ENCODE measurements at regions not wholly inside any gene's neighbourhood (a gene's known extent, or its start where the extent isn't known, plus 50 kb on each side); places are given as distances from the start of the nearest gene placed in this dataset.

- Histone ChIP-seq H3K9me3 (no peaks in the 10 kb centered on the region), H3K27me3 (no peaks in the 10 kb centered on the region), H3K27ac (no peak overlapping the region), H3K4me1 (no peaks in the 10 kb centered on the region), H3K4me3 (no peak overlapping the region), H3K36me3 (no peaks in the 10 kb centered on the region)
- intact Hi-C loops (cut with DNase I; ENCODE audit: low total_unique reads), result no loop called here
- no peak for TF ChIP-seq CTCF (IDR thresholded peaks at IDR 0.05)
- no peak for DNase-seq
Observed at GRCh38 chr5:68662804-68663307, 431.0 kb upstream of the SLC30A5 start.

- no peak overlapping the region for H3K27ac ChIP-seq
- no peaks in the 10 kb centered on the region for H3K27me3 ChIP-seq
- H3K4me3 ChIP-seq, result no peak overlapping the region
- no peak for DNase-seq
- H3K36me3 ChIP-seq, result no peaks in the 10 kb centered on the region
- no peak for TF ChIP-seq CTCF (IDR thresholded peaks at IDR 0.05)
- intact Hi-C loops (cut with DNase I; ENCODE audit: low total_unique reads), result no loop called here
- no peaks in the 10 kb centered on the region for H3K9me3 ChIP-seq
- H3K4me1 ChIP-seq, result no peaks in the 10 kb centered on the region
Observed at GRCh38 chr5:68669864-68670575, 423.8 kb upstream of the SLC30A5 start.

- no peak for DNase-seq
- TF ChIP-seq CTCF (IDR thresholded peaks at IDR 0.05), result no peak
- Histone ChIP-seq H3K9me3 (no peaks in the 10 kb centered on the region), H3K36me3 (no peaks in the 10 kb centered on the region), H3K4me1 (no peaks in the 10 kb centered on the region), H3K4me3 (no peak overlapping the region), H3K27me3 (no peaks in the 10 kb centered on the region), H3K27ac (no peak overlapping the region)
- intact Hi-C loops (cut with DNase I; ENCODE audit: low total_unique reads), result no loop called here
Observed at GRCh38 chr5:68673106-68673822, 420.6 kb upstream of the SLC30A5 start.

- TF ChIP-seq CTCF (IDR thresholded peaks at IDR 0.05), result no peak
Observed at GRCh38 chr5:68673823-68674180, 420.0 kb upstream of the SLC30A5 start.

GRCh38 chr5:68679041-68679440 lies 414.8 kb upstream of the SLC30A5 start:
- H3K4me3 ChIP-seq, result no peak overlapping the region
- no peaks in the 10 kb centered on the region for H3K36me3 ChIP-seq
- H3K27me3 ChIP-seq, result no peaks in the 10 kb centered on the region
- no peaks in the 10 kb centered on the region for H3K9me3 ChIP-seq
- intact Hi-C loops (cut with DNase I; ENCODE audit: low total_unique reads), result no loop called here
- DNase-seq, result no peak
- H3K4me1 ChIP-seq, result peaks cover 0 to 19% (median 0%) of the 10 kb centered on the region in 4 donors
- no peak overlapping the region for H3K27ac ChIP-seq
- TF ChIP-seq CTCF (IDR thresholded peaks at IDR 0.05), result no peak

More at GRCh38 chr5:68673823-68674180, 420.0 kb upstream of the SLC30A5 start:
- no peaks in the 10 kb centered on the region for H3K4me1 ChIP-seq
- DNase-seq, result no peak
- no peak overlapping the region for H3K27ac ChIP-seq
- no peaks in the 10 kb centered on the region for H3K36me3 ChIP-seq
- no peaks in the 10 kb centered on the region for H3K9me3 ChIP-seq
- no peaks in the 10 kb centered on the region for H3K27me3 ChIP-seq
- intact Hi-C loops (cut with DNase I; ENCODE audit: low total_unique reads), result no loop called here
- no peak overlapping the region for H3K4me3 ChIP-seq
